ENCODE measurements at regions not wholly inside any gene's neighbourhood (a gene's known extent, or its start where the extent isn't known, plus 50 kb on each side); places are given as distances from the start of the nearest gene placed in this dataset.

DNA sequence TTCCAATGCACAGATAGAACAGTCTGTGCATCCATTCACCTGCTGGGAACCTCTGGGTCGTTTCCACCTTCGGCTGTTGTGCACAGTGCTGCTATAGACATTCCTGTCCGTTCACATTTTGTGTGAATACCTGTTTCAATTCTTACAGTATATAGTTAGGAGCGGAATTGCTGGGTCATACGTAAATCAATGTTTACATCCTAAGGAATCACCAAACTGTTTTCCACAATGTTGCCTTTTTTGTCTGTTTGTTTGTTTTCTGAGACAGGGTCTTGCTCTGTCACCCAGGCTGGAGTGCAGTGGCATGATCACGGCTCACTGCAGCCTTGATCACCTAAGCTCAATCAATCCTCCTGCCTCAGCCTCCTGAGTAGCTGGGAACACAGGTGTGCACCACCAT lies 158.3 kb downstream of the CRYBB2 start:
- WGBS (ENCODE audit: insufficient coverage): 82% methylated on average over 3 of the region's 6 CpGs
- H3K36me3 ChIP-seq (replicated peaks in 1 of 2; ENCODE audit: control extremely low read depth in 1 of 2, control insufficient read depth in 1 of 2, extremely low read depth in 1 of 2, insufficient read depth in 2 of 2, low read length in 1 of 2): peaks cover 0 to 24% of the 10 kb centered on the region in 2 experiments
- TF ChIP-seq, protein P1, sequence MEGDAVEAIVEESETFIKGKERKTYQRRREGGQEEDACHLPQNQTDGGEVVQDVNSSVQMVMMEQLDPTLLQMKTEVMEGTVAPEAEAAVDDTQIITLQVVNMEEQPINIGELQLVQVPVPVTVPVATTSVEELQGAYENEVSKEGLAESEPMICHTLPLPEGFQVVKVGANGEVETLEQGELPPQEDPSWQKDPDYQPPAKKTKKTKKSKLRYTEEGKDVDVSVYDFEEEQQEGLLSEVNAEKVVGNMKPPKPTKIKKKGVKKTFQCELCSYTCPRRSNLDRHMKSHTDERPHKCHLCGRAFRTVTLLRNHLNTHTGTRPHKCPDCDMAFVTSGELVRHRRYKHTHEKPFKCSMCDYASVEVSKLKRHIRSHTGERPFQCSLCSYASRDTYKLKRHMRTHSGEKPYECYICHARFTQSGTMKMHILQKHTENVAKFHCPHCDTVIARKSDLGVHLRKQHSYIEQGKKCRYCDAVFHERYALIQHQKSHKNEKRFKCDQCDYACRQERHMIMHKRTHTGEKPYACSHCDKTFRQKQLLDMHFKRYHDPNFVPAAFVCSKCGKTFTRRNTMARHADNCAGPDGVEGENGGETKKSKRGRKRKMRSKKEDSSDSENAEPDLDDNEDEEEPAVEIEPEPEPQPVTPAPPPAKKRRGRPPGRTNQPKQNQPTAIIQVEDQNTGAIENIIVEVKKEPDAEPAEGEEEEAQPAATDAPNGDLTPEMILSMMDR (IDR thresholded peaks at IDR 0.05): no peak
- TF ChIP-seq EZH2 (IDR thresholded peaks at IDR 0.05; ENCODE audit: borderline replicate concordance, insufficient read depth, low read depth, low read length, poor library complexity, severe bottlenecking): no peak
- H3K9ac ChIP-seq (ENCODE audit: low read length): no peak overlapping the region
- no peak overlapping the region for H3K4me3 ChIP-seq (ENCODE audit: control extremely low read depth in 1 of 5, extremely low read depth in 1 of 5, insufficient read depth in 1 of 5, low read depth in 2 of 5, low read length in 4 of 5)
- Mint-ChIP-seq H3K4me3 (no peak overlapping the region), H3K9me3 (ENCODE audit: insufficient read depth) (no peaks in the 10 kb centered on the region), H3K27ac (no peak overlapping the region), H3K27me3 (no peaks in the 10 kb centered on the region), H3K4me1 (peaks cover under 1% of the 10 kb centered on the region)
- no peak overlapping the region for H2AFZ ChIP-seq (ENCODE audit: insufficient read depth, low read depth, low read length, poor library complexity, severe bottlenecking)
- ChIA-PET POLR2A (no interaction called here), CTCF (interaction anchor here (3.7 kb wide), 1 partner anchor 14 kb away, joined by 12 read pairs; no protein-coding TSS in a partner anchor)
- no peaks in the 10 kb centered on the region for H3K27me3 ChIP-seq (replicated peaks in 1 of 4; ENCODE audit: control extremely low read depth in 1 of 4, control insufficient read depth in 3 of 4, insufficient read depth in 4 of 4, low read length in 3 of 4)
- peaks cover 12% of the 10 kb centered on the region for H3K79me2 ChIP-seq (ENCODE audit: control insufficient read depth, insufficient read depth, low read length)
- H3K4me1 ChIP-seq (ENCODE audit: control insufficient read depth in 2 of 2, insufficient read depth in 2 of 2, low read length in 2 of 2): no peaks in the 10 kb centered on the region
- no peak overlapping the region for H3K27ac ChIP-seq (ENCODE audit: low read length in 2 of 2)
- ATAC-seq (ENCODE audit: low read depth) (no peak), DNase-seq (no peak)
- peaks cover 16% of the 10 kb centered on the region for H4K20me1 ChIP-seq (ENCODE audit: control insufficient read depth, insufficient read depth, low read length, poor library complexity, severe bottlenecking)
- H3K9me3 ChIP-seq (ENCODE audit: control extremely low read depth in 1 of 3, control insufficient read depth in 2 of 3, insufficient read depth in 1 of 3, low read length in 2 of 3): no peaks in the 10 kb centered on the region
- intact Hi-C loops (cut with micrococcal nuclease): no loop called here
- no peak overlapping the region for H3K4me2 ChIP-seq (replicated peaks; ENCODE audit: low read depth, low read length, poor library complexity, severe bottlenecking)

GRCh38 chr22:25380122-25380747 lies 160.8 kb downstream of the CRYBB2 start:
- no peak overlapping the region for H2AFZ ChIP-seq (ENCODE audit: insufficient read depth, low read depth, low read length, poor library complexity, severe bottlenecking)
- H3K4me3 ChIP-seq (ENCODE audit: control extremely low read depth in 1 of 5, extremely low read depth in 1 of 5, insufficient read depth in 1 of 5, low read depth in 2 of 5, low read length in 4 of 5): no peak overlapping the region
- POLR2A ChIA-PET: no interaction called here
- Mint-ChIP-seq H3K27me3 (no peaks in the 10 kb centered on the region), H3K4me1 (peaks cover 4% of the 10 kb centered on the region), H3K4me3 (no peak overlapping the region), H3K9me3 (ENCODE audit: insufficient read depth) (no peaks in the 10 kb centered on the region), H3K27ac (no peak overlapping the region)
- no peak overlapping the region for H3K27ac ChIP-seq (ENCODE audit: low read length in 2 of 2)
- H3K9ac ChIP-seq (ENCODE audit: low read length): no peak overlapping the region
- H3K4me1 ChIP-seq (ENCODE audit: control insufficient read depth in 2 of 2, insufficient read depth in 2 of 2, low read length in 2 of 2): no peaks in the 10 kb centered on the region
- no peak overlapping the region for H3K4me2 ChIP-seq (replicated peaks; ENCODE audit: low read depth, low read length, poor library complexity, severe bottlenecking)
- no peaks in the 10 kb centered on the region for H3K27me3 ChIP-seq (replicated peaks in 1 of 4; ENCODE audit: control extremely low read depth in 1 of 4, control insufficient read depth in 3 of 4, insufficient read depth in 4 of 4, low read length in 3 of 4)
- no peaks in the 10 kb centered on the region for H3K9me3 ChIP-seq (ENCODE audit: control extremely low read depth in 1 of 3, control insufficient read depth in 2 of 3, insufficient read depth in 1 of 3, low read length in 2 of 3)
- WGBS (ENCODE audit: insufficient coverage): 98% methylated on average over 4 of the region's 5 CpGs
- H3K79me2 ChIP-seq (ENCODE audit: control insufficient read depth, insufficient read depth, low read length): peaks cover 29% of the 10 kb centered on the region
- peaks cover 0 to 13% of the 10 kb centered on the region in 2 experiments for H3K36me3 ChIP-seq (replicated peaks in 1 of 2; ENCODE audit: control extremely low read depth in 1 of 2, control insufficient read depth in 1 of 2, extremely low read depth in 1 of 2, insufficient read depth in 2 of 2, low read length in 1 of 2)
- intact Hi-C loops (cut with micrococcal nuclease): no loop called here
- TF ChIP-seq, protein P1 (IDR thresholded peaks at IDR 0.05): no peak
- TF ChIP-seq EZH2 (IDR thresholded peaks at IDR 0.05; ENCODE audit: borderline replicate concordance, insufficient read depth, low read depth, low read length, poor library complexity, severe bottlenecking): no peak
- H4K20me1 ChIP-seq (ENCODE audit: control insufficient read depth, insufficient read depth, low read length, poor library complexity, severe bottlenecking): peaks cover 34% of the 10 kb centered on the region
- ATAC-seq (ENCODE audit: low read depth) (no peak), DNase-seq (no peak)
- CTCF ChIA-PET: interaction anchor here (1.0 to 3.7 kb wide), 2 partner anchors 17 to 23 kb away, joined by 3 to 12 read pairs; no protein-coding TSS in a partner anchor

Data from B cell (primary cell).